ENCODE measurements at regions not wholly inside any gene's neighbourhood (a gene's known extent, or its start where the extent isn't known, plus 50 kb on each side); places are given as distances from the start of the nearest gene placed in this dataset.

- TF ChIP-seq JUN (IDR thresholded peaks at IDR 0.05; ENCODE audit: borderline replicate concordance, insufficient read depth, insufficient read length, low read depth) (peak; percentile 79), CTCF (IDR thresholded peaks at IDR 0.05; ENCODE audit: extremely low read depth in 1 of 2, insufficient read depth in 1 of 2, low read depth in 1 of 2, low read length in 2 of 2) (no peak), POLR2A (IDR thresholded peaks at IDR 0.05; ENCODE audit: low read depth, low read length) (peak; percentile 84), EZH2 (IDR thresholded peaks at IDR 0.05; ENCODE audit: borderline replicate concordance, low read depth, low read length, severe bottlenecking) (no peak), MYC (IDR thresholded peaks at IDR 0.05; ENCODE audit: low read depth, low read length) (no peak), POLR2AphosphoS5 (IDR thresholded peaks at IDR 0.05; ENCODE audit: insufficient read depth, low read depth, low read length) (peak; percentile 20)
Observed at GRCh38 chr6:27814665-27815424, 97.4 kb downstream of the OR2B2 start.

Measured in endothelial cell of umbilical vein (primary cell).